B cell (primary cell): ENCODE measurements at regions not wholly inside any gene's neighbourhood (a gene's known extent, or its start where the extent isn't known, plus 50 kb on each side); places are given as distances from the start of the nearest gene placed in this dataset.

Experiments
- ATAC-seq: fragments of 200-7000 bp; cut with Tn5 transposase; one replicate; pipeline ENCODE4 v1.10.0; 2021; ENCODE audit warnings: low read depth, mild to moderate bottlenecking, moderate number of reproducible peaks, moderate library complexity
- CTCF ChIA-PET: fragments of 350-600 bp; sonication (Branson Sonifier 250); formaldehyde crosslinking; loops from one replicate; lab custom pipeline; 2021; ENCODE audit warnings: antibody characterized with exemption, inconsistent platforms; lab: Charles Lee
- POLR2A ChIA-PET: fragments of 350-600 bp; sonication (Branson Sonifier 250); formaldehyde crosslinking; loops from one replicate; lab custom pipeline; 2021; ENCODE audit warnings: antibody characterized with exemption; lab: Charles Lee
- DNase-seq: peaks from one replicate; pipeline ENCODE4 v3.0.0; 2013
- H2AFZ ChIP-seq: 2 replicates; pipeline ENCODE4 v1.6.1; 2012; ENCODE audit warnings: mild to moderate bottlenecking, low read depth, low read length; ENCODE audit not compliant: insufficient read depth, poor library complexity, severe bottlenecking
- H3K27ac ChIP-seq, 2 donors: 1 replicate in 1 of 2; 2 replicates in 1 of 2; pipeline ENCODE4 v1.5.1; 2012 to 2013; ENCODE audit warnings: low read length in 2 of 2, mild to moderate bottlenecking in 2 of 2, moderate library complexity in 1 of 2
- H3K27me3 ChIP-seq, 4 experiments: fragments of 200-600 bp in 1 of 4; sonication (generic) in 1 of 4; replicated peaks in 1 of 4; 1 replicate in 2 of 4; 2 replicates in 2 of 4; pipeline versions ENCODE4 v1.6.1 to v1.7.0; 2013 to 2016; ENCODE audit warnings: low read length in 3 of 4, mild to moderate bottlenecking in 2 of 4, mixed read lengths in 1 of 4, moderate library complexity in 1 of 4; ENCODE audit not compliant: insufficient read depth in 4 of 4, control insufficient read depth in 3 of 4; ENCODE audit errors: control extremely low read depth in 1 of 4
- H3K36me3 ChIP-seq, 2 experiments: replicated peaks in 1 of 2; 1 replicate in 1 of 2; 2 replicates in 1 of 2; pipeline versions ENCODE4 v1.6.1 to v1.7.1; 2013; ENCODE audit warnings: low read length in 1 of 2; ENCODE audit not compliant: insufficient read depth in 2 of 2, control insufficient read depth in 1 of 2; ENCODE audit errors: control extremely low read depth in 1 of 2, extremely low read depth in 1 of 2
- H3K4me1 ChIP-seq, 2 donors: fragments of 200-600 bp in 1 of 2; sonication (generic) in 1 of 2; 1 replicate in 1 of 2; 2 replicates in 1 of 2; pipeline versions ENCODE4 v1.5.1 to v1.6.1; 2013 to 2017; ENCODE audit warnings: low read length in 2 of 2; ENCODE audit not compliant: control insufficient read depth in 2 of 2, insufficient read depth in 2 of 2
- H3K4me2 ChIP-seq: replicated peaks from 2 replicates; pipeline ENCODE3; 2012; ENCODE audit warnings: mild to moderate bottlenecking, low read depth, low read length; ENCODE audit not compliant: poor library complexity, severe bottlenecking
- H3K4me3 ChIP-seq, 5 experiments: fragments of 200-600 bp in 1 of 5; sonication (generic) in 1 of 5; 1 replicate in 3 of 5; 2 replicates in 2 of 5; pipeline versions ENCODE4 v1.5.1 to v1.7.0; 2011 to 2016; ENCODE audit warnings: low read length in 4 of 5, mild to moderate bottlenecking in 4 of 5, low read depth in 2 of 5, control low read depth in 1 of 5, moderate library complexity in 1 of 5; ENCODE audit not compliant: insufficient read depth in 1 of 5; ENCODE audit errors: control extremely low read depth in 1 of 5, extremely low read depth in 1 of 5
- H3K79me2 ChIP-seq: fragments of 200-600 bp; sonication (generic); one replicate; pipeline ENCODE4 v1.6.0; 2016; ENCODE audit warnings: low read length; ENCODE audit not compliant: control insufficient read depth, insufficient read depth
- H3K9ac ChIP-seq: fragments of 200-600 bp; sonication (generic); 2 replicates; pipeline ENCODE4 v1.6.1; 2017; ENCODE audit warnings: mild to moderate bottlenecking, low read length, moderate library complexity
- H3K9me3 ChIP-seq, 3 donors: one replicate each; pipeline versions ENCODE4 v1.6.1 to v1.7.1; 2013; ENCODE audit warnings: low read length in 2 of 3; ENCODE audit not compliant: control insufficient read depth in 2 of 3, insufficient read depth in 1 of 3; ENCODE audit errors: control extremely low read depth in 1 of 3
- H4K20me1 ChIP-seq: 2 replicates; pipeline ENCODE4 v1.6.0; 2012; ENCODE audit warnings: mild to moderate bottlenecking, low read length; ENCODE audit not compliant: insufficient read depth, control insufficient read depth, poor library complexity, severe bottlenecking
- H3K27ac Mint-ChIP-seq: one replicate; pipeline ENCODE4 v1.8.0; 2021; ENCODE audit warnings: mixed read lengths
- H3K27me3 Mint-ChIP-seq: one replicate; pipeline ENCODE4 v1.8.0; 2021; ENCODE audit warnings: mixed read lengths
- H3K4me1 Mint-ChIP-seq: one replicate; pipeline ENCODE4 v1.8.0; 2021; ENCODE audit warnings: mixed read lengths
- H3K4me3 Mint-ChIP-seq: one replicate; pipeline ENCODE4 v1.8.0; 2021; ENCODE audit warnings: mixed read lengths
- H3K9me3 Mint-ChIP-seq: one replicate; pipeline ENCODE4 v1.8.0; 2022; ENCODE audit warnings: mixed read lengths; ENCODE audit not compliant: insufficient read depth
- EZH2 ChIP-seq: IDR thresholded peaks from 2 replicates; pipeline ENCODE4 v1.6.1; 2012; ENCODE audit warnings: borderline replicate concordance, low read depth, mild to moderate bottlenecking, moderate library complexity, low read length; ENCODE audit not compliant: insufficient read depth, poor library complexity, severe bottlenecking
- WGBS: methylation state at CpG from one replicate; pipeline ENCODE4 v1.1.5; 2013; ENCODE audit warnings: missing lambda C conversion rate; ENCODE audit not compliant: insufficient coverage; 5-methylcytosine and 5-hydroxymethylcytosine counted together
- intact Hi-C: fragments of 100-400 bp; cut with micrococcal nuclease; formaldehyde crosslinking; loops from one replicate; pipeline ENCODE4 v1.10.0; 2022
- TF ChIP-seq, protein P1 (sequence below): fragments of 200-600 bp; IDR thresholded peaks from one replicate; pipeline ENCODE4 v1.8.0; 2022; ENCODE audit warnings: antibody characterized with exemption, mild to moderate bottlenecking

- Histone ChIP-seq H3K4me1 (no peaks in the 10 kb centered on the region), H2AFZ (no peak overlapping the region), H3K4me2 (no peak overlapping the region), H3K9ac (no peak overlapping the region), H3K27me3 (no peaks in the 10 kb centered on the region), H3K9me3 (no peaks in the 10 kb centered on the region), H4K20me1 (no peaks in the 10 kb centered on the region), H3K79me2 (no peaks in the 10 kb centered on the region), H3K36me3 (no peaks in the 10 kb centered on the region), H3K4me3 (no peak overlapping the region), H3K27ac (no peak overlapping the region)
- TF ChIP-seq EZH2 = no peak
- TF ChIP-seq, protein P1, sequence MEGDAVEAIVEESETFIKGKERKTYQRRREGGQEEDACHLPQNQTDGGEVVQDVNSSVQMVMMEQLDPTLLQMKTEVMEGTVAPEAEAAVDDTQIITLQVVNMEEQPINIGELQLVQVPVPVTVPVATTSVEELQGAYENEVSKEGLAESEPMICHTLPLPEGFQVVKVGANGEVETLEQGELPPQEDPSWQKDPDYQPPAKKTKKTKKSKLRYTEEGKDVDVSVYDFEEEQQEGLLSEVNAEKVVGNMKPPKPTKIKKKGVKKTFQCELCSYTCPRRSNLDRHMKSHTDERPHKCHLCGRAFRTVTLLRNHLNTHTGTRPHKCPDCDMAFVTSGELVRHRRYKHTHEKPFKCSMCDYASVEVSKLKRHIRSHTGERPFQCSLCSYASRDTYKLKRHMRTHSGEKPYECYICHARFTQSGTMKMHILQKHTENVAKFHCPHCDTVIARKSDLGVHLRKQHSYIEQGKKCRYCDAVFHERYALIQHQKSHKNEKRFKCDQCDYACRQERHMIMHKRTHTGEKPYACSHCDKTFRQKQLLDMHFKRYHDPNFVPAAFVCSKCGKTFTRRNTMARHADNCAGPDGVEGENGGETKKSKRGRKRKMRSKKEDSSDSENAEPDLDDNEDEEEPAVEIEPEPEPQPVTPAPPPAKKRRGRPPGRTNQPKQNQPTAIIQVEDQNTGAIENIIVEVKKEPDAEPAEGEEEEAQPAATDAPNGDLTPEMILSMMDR = no peak
- Mint-ChIP-seq H3K27ac (no peak overlapping the region), H3K4me1 (no peaks in the 10 kb centered on the region), H3K9me3 (no peaks in the 10 kb centered on the region), H3K4me3 (no peak overlapping the region), H3K27me3 (no peaks in the 10 kb centered on the region)
- intact Hi-C loops = no loop called here
- CTCF ChIA-PET = no interaction called here
- no peak for ATAC-seq
- POLR2A ChIA-PET = no interaction called here
- no peak for DNase-seq
Measured at GRCh38 chr12:79525357-79525756, 165.4 kb downstream of the PAWR start.

DNA sequence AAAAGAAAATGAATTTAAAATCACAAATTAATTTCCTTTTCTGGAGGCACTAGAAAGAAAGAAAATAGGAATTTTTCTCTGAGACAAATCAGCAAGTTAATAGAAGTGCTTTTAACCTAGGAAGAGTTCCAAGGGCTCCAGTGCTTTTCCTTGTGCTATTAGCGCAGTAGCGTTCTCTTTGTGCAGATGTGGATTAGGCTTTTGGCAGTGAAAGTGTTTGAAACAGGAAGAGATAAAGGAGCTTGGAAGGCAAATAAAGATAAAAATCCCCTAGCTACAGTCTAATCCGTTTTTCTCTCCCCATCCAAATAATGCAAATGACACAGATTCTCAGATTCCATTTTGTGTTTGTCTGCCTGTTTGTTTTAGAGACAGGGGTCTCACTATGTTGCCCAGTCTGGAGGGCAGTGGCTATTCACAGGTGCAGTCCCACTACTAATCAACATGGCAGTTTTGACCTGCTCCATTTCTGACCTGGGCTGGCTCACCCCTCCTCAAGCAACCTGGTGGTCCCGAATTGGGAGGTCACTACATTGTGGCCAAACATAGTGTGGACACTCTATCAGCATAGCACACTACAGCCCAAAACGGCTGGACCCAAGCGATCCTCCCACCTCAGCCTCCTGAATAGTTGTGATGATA is 166.1 kb downstream of the PAWR start:
- CTCF ChIA-PET = no interaction called here

More for the DNA sequence above, 166.1 kb downstream of the PAWR start:
- H3K4me3 Mint-ChIP-seq = no peak overlapping the region
- Histone ChIP-seq H3K4me1 (no peaks in the 10 kb centered on the region), H3K79me2 (no peaks in the 10 kb centered on the region), H3K4me2 (no peak overlapping the region), H3K27me3 (no peaks in the 10 kb centered on the region), H3K9ac (no peak overlapping the region), H3K36me3 (no peaks in the 10 kb centered on the region), H4K20me1 (no peaks in the 10 kb centered on the region), H3K9me3 (no peaks in the 10 kb centered on the region), H3K27ac (no peak overlapping the region), H3K4me3 (no peak overlapping the region), H2AFZ (no peak overlapping the region)
- no peaks in the 10 kb centered on the region for H3K9me3 Mint-ChIP-seq
- H3K27me3 Mint-ChIP-seq = no peaks in the 10 kb centered on the region
- DNase-seq = no peak
- H3K27ac Mint-ChIP-seq = no peak overlapping the region
- POLR2A ChIA-PET = no interaction called here
- intact Hi-C loops = no loop called here
- no peak for TF ChIP-seq EZH2
- TF ChIP-seq, protein P1 = no peak
- H3K4me1 Mint-ChIP-seq = no peaks in the 10 kb centered on the region
- 100% methylated on average over 2 of the region's 6 CpGs for WGBS
- no peak for ATAC-seq
